Neutrophil (primary cell): ENCODE measurements at regions not wholly inside any gene's neighbourhood (a gene's known extent, or its start where the extent isn't known, plus 50 kb on each side); places are given as distances from the start of the nearest gene placed in this dataset.

Experiments used
- H3K27ac ChIP-seq: fragments of 200-600 bp; sonication (generic); 2 replicates; pipeline ENCODE4 v1.5.1; 2016; ENCODE audit warnings: mild to moderate bottlenecking, moderate library complexity
- H3K27me3 ChIP-seq: fragments of 200-600 bp; sonication (generic); 2 replicates; pipeline ENCODE4 v1.6.0; 2016; ENCODE audit warnings: mild to moderate bottlenecking
- H3K36me3 ChIP-seq: fragments of 200-600 bp; sonication (generic); 2 replicates; pipeline ENCODE4 v1.5.1; 2017
- H3K4me1 ChIP-seq, 2 experiments: fragments of 200-600 bp in 1 of 2; sonication (generic) in 1 of 2; 1 replicate in 1 of 2; 2 replicates in 1 of 2; pipeline versions ENCODE4 v1.5.1 to v1.6.1; 2013 to 2016; ENCODE audit warnings: low read depth in 1 of 2, low read length in 1 of 2, mild to moderate bottlenecking in 1 of 2, moderate library complexity in 1 of 2; ENCODE audit not compliant: control insufficient read depth in 1 of 2, insufficient read depth in 1 of 2
- H3K4me3 ChIP-seq, 2 experiments: fragments of 200-600 bp in 1 of 2; sonication (generic) in 1 of 2; 1 replicate in 1 of 2; 2 replicates in 1 of 2; pipeline ENCODE4 v1.5.1; 2013 to 2016; ENCODE audit warnings: low read depth in 1 of 2, low read length in 1 of 2, mild to moderate bottlenecking in 1 of 2, moderate library complexity in 1 of 2
- H3K9me3 ChIP-seq: fragments of 200-600 bp; sonication (generic); 2 replicates; pipeline ENCODE4 v1.5.1; 2016
- TF ChIP-seq, protein P1 (sequence below): fragments of 200-600 bp; sonication (generic); IDR thresholded peaks from 2 replicates; pipeline ENCODE4 v1.5.1; 2016; ENCODE audit warnings: antibody characterized with exemption

DNA sequence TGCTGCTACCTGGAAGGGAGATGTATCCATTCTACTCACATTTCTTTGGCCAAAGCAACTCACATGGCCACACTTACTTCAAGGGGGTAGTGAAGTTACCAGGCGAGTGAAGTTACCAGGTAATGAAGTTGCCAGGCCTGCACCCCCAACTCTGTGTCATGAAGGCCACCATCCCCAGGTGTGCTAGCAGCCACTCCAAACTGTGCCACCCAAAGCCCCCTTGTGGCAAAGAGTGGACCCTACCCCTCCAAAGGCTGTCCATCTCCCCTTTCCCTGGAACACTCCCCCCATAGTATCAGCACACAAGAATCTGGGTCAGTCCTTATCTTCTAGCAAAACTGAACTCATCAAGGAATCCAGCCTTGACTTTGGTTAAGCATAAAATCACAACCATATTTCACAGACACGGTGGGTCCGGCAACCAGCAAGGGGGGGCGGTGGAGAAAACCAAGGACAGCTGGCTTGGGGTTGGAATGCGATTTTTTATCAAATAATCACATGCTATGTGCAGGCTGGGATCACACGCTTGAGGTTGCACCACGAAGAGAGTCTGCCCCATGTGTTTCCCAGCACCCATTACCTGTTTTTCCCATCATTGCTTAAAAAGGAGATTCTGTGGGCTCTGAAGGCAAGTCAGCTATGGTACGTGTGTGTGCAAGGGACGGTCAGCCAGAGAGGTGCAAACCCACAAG is 60.9 kb downstream of the ZFP36L2 start:
- Histone ChIP-seq H3K27ac (peak overlapping the region; percentile 74), H3K36me3 (no peaks in the 10 kb centered on the region), H3K9me3 (no peaks in the 10 kb centered on the region), H3K4me1 (peaks cover 48 to 56% of the 10 kb centered on the region in 2 experiments), H3K4me3 (no peak overlapping the region), H3K27me3 (no peaks in the 10 kb centered on the region)
- TF ChIP-seq, protein P1, sequence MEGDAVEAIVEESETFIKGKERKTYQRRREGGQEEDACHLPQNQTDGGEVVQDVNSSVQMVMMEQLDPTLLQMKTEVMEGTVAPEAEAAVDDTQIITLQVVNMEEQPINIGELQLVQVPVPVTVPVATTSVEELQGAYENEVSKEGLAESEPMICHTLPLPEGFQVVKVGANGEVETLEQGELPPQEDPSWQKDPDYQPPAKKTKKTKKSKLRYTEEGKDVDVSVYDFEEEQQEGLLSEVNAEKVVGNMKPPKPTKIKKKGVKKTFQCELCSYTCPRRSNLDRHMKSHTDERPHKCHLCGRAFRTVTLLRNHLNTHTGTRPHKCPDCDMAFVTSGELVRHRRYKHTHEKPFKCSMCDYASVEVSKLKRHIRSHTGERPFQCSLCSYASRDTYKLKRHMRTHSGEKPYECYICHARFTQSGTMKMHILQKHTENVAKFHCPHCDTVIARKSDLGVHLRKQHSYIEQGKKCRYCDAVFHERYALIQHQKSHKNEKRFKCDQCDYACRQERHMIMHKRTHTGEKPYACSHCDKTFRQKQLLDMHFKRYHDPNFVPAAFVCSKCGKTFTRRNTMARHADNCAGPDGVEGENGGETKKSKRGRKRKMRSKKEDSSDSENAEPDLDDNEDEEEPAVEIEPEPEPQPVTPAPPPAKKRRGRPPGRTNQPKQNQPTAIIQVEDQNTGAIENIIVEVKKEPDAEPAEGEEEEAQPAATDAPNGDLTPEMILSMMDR = no peak

DNA sequence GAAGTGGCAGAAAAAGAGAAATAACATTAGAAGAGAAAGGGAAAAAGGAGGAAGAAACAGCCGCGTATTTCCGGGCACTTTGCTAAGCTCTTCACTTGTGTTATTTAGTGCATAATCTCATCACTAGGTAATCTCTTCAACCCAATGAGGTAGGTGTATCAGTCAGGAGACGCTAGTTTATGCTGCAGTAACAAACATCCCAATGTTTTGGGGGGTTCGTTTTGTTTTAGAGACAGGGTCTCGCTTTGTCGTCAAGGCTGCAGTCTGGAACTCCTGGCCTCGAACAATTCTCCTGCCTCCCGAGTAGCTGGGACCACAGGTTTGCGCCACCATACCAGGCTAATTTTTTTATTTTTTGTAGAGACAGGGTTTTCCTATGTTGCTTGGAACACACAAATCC is 61.7 kb downstream of the ZFP36L2 start:
- H3K9me3 ChIP-seq = no peaks in the 10 kb centered on the region
- TF ChIP-seq, protein P1 = no peak
- peak overlapping the region; percentile 74 for H3K27ac ChIP-seq
- H3K4me3 ChIP-seq = no peak overlapping the region
- peaks cover 48 to 56% of the 10 kb centered on the region in 2 experiments for H3K4me1 ChIP-seq
- H3K36me3 ChIP-seq = no peaks in the 10 kb centered on the region
- H3K27me3 ChIP-seq = no peaks in the 10 kb centered on the region

DNA sequence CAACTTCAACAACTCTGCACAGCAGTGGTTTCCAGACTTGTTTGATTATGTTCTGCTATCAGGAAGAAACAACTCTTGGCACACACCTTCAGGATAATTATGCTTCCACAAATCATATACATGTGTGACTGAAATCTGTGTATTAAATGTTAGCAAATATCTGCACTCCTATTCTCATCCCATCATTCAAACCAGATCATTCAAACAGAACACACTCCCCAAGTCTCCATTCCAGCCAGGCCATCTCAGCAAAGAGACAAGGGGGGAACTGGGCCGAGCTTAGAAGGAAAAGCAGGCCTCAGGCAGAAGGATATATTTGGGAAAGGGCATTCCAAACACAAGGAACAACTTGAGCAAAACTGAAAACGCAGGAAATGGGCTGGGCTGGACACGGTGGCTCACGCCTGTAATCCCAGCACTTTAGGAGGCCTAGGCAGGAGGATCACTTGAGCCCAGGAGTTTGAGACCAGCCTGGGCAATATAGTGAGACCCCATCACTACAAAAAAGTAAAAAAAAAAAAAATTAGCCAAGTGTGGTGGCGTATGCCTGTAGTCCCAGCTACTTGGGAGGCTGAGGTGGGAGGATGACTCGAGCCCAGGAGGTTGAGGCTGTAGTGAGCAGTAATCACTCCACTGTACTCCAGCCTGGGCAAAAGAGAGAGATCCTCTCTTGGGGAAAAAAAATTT is 62.7 kb downstream of the ZFP36L2 start:
- Histone ChIP-seq H3K4me3 (no peak overlapping the region), H3K27ac (peak overlapping the region; percentile 74), H3K9me3 (no peaks in the 10 kb centered on the region), H3K36me3 (no peaks in the 10 kb centered on the region), H3K4me1 (peaks cover 48 to 56% of the 10 kb centered on the region in 2 experiments), H3K27me3 (no peaks in the 10 kb centered on the region)
- TF ChIP-seq, protein P1 = no peak

DNA sequence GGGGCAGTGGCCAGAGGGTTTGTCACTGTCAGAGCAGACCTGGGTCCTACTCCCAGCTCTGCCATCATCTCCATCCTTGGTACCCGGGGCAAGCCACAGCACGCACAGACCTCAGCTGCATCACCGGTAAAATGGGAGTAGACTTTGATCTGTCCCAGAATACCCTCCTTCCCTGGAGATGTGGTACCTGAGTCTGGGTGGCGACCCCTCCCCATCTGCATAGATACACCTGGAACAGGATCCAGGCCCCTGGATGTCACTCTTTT is 64.0 kb downstream of the ZFP36L2 start:
- no peaks in the 10 kb centered on the region for H3K36me3 ChIP-seq
- no peak overlapping the region for H3K27ac ChIP-seq
- H3K4me3 ChIP-seq = no peak overlapping the region
- no peaks in the 10 kb centered on the region for H3K9me3 ChIP-seq
- TF ChIP-seq, protein P1 = no peak
- H3K4me1 ChIP-seq = peaks cover 48 to 57% of the 10 kb centered on the region in 2 experiments
- H3K27me3 ChIP-seq = no peaks in the 10 kb centered on the region

DNA sequence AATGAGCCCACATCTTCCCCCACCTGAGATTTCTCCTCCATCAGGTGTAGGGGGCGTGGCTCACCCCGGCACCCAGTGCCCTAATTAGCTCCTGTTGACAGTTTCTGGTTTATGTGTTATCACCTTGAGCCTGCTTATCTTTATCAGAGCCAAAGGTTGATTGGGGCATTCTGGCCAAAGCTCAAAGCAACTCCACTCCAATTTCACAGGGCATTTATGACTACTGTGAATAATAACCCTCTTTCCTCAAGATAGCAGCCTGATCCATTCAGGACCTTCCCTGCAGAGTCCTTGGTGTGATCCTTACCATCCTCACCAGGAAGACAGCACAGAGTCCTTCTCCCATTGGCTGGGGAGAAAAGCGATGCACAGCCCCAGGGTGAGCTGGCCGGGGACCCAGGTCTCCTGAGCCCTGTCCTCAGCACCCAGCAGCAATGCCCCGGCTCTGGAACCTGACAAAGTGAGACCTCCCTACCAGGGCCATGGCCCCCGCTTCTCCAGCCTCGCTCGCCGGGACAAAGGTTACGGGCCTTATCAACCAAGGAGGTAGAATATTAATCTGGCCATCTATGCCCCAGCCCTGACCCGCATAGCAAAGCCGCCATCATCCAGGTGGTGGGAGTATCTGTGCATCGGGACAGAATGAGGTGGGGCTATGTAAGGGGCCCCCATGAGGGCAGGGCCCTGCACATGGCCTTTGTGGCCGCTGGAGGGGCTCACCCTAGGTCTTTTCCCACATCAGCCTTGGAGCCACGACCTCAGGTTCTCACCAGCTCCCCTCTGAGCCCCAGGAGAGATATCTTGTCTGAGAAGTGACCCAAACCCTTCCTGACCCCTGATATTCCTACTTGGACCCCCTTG is 64.5 kb downstream of the ZFP36L2 start:
- peaks cover 53 to 62% of the 10 kb centered on the region in 2 experiments for H3K4me1 ChIP-seq
- no peak overlapping the region for H3K4me3 ChIP-seq
- H3K27me3 ChIP-seq = no peaks in the 10 kb centered on the region
- H3K36me3 ChIP-seq = no peaks in the 10 kb centered on the region
- no peak overlapping the region for H3K27ac ChIP-seq
- no peaks in the 10 kb centered on the region for H3K9me3 ChIP-seq
- TF ChIP-seq, protein P1 = no peak
